IMR-90 (cell line): ENCODE measurements at regions not wholly inside any gene's neighbourhood (a gene's known extent, or its start where the extent isn't known, plus 50 kb on each side); places are given as distances from the start of the nearest gene placed in this dataset.

ENCODE experiments used
- ATAC-seq: fragments of 200-7000 bp; cut with Tn5 transposase; 2 replicates; pipeline ENCODE4 v1.9.1; 2020; ENCODE audit warnings: low read depth, mild to moderate bottlenecking, moderate library complexity
- BruUV-seq: library from RNA; stranded (reverse); fragments of 400-500 nt; replicated peaks from 2 replicates; lab custom pipeline; 2021; lab: Mats Ljungman, UMichigan
- CTCF ChIA-PET: fragments of 300-600 bp; formaldehyde crosslinking; extraction: SDS; loops from one replicate; lab custom pipeline; 2021; ENCODE audit warnings: antibody characterized with exemption; lab: Yijun Ruan, JAX
- POLR2A ChIA-PET: fragments of 300-600 bp; sonication (Branson Sonifier 250); formaldehyde crosslinking; loops from one replicate; lab custom pipeline; 2022; ENCODE audit warnings: antibody characterized with exemption; ENCODE audit not compliant: unreplicated experiment; lab: Charles Lee
- DNase-seq: peaks from one replicate; pipeline ENCODE4 v3.0.0; 2013
- H2AFZ ChIP-seq: replicated peaks from 2 replicates; pipeline ENCODE3; 2013; ENCODE audit warnings: low read length, mild to moderate bottlenecking; ENCODE audit not compliant: poor library complexity
- H2AK5ac ChIP-seq: 2 replicates; pipeline ENCODE4 v1.6.1; 2013; ENCODE audit warnings: low read depth, low read length, inconsistent platforms
- H2AK9ac ChIP-seq: replicated peaks from 2 replicates; pipeline ENCODE3; 2013; ENCODE audit warnings: mild to moderate bottlenecking, low read depth, low read length, moderate library complexity; ENCODE audit not compliant: poor library complexity
- H2BK120ac ChIP-seq: 2 replicates; pipeline ENCODE4 v1.6.1; 2013; ENCODE audit warnings: low read depth, low read length, inconsistent platforms
- H2BK15ac ChIP-seq: 3 replicates; pipeline ENCODE4 v1.6.1; 2013; ENCODE audit warnings: low read depth, low read length, inconsistent platforms
- H2BK20ac ChIP-seq: 2 replicates; pipeline ENCODE4 v1.6.1; 2013; ENCODE audit warnings: low read depth, mild to moderate bottlenecking, inconsistent platforms, low read length, moderate library complexity
- H2BK5ac ChIP-seq: 2 replicates; pipeline ENCODE4 v1.6.1; 2013; ENCODE audit warnings: mild to moderate bottlenecking, low read depth, low read length, inconsistent platforms; ENCODE audit not compliant: poor library complexity, severe bottlenecking
- H3K14ac ChIP-seq: replicated peaks from 2 replicates; pipeline ENCODE4 v1.6.1; 2013; ENCODE audit warnings: low read depth, low read length, inconsistent platforms
- H3K18ac ChIP-seq: 2 replicates; pipeline ENCODE4 v1.6.1; 2013; ENCODE audit warnings: low read depth, low read length, control low read depth
- H3K23ac ChIP-seq: 2 replicates; pipeline ENCODE4 v1.6.1; 2013; ENCODE audit warnings: low read depth, low read length, inconsistent platforms
- H3K27ac ChIP-seq: 2 replicates; pipeline ENCODE4 v1.5.1; 2013; ENCODE audit warnings: mild to moderate bottlenecking, control low read depth, low read length; ENCODE audit not compliant: insufficient read depth
- H3K27me3 ChIP-seq: 2 replicates; pipeline ENCODE4 v1.6.1; 2013; ENCODE audit warnings: low read length; ENCODE audit not compliant: control insufficient read depth, insufficient read depth
- H3K36me3 ChIP-seq: 2 replicates; pipeline ENCODE4 v1.6.1; 2013; ENCODE audit warnings: low read length, mixed read lengths; ENCODE audit not compliant: control insufficient read depth, insufficient read depth
- H3K4ac ChIP-seq: 2 replicates; pipeline ENCODE4 v1.6.1; 2013; ENCODE audit warnings: low read depth, low read length, inconsistent platforms
- H3K4me1 ChIP-seq: 2 replicates; pipeline ENCODE4 v1.6.1; 2013; ENCODE audit warnings: low read length, mixed read lengths; ENCODE audit not compliant: control insufficient read depth, insufficient read depth
- H3K4me2 ChIP-seq: 2 replicates; pipeline ENCODE4 v1.6.1; 2013; ENCODE audit warnings: low read depth, mild to moderate bottlenecking, control low read depth, low read length, moderate library complexity
- H3K4me3 ChIP-seq: 2 replicates; pipeline ENCODE4 v1.5.1; 2013; ENCODE audit warnings: low read depth, mild to moderate bottlenecking, control low read depth, low read length, moderate library complexity; ENCODE audit not compliant: insufficient read depth
- H3K56ac ChIP-seq: 2 replicates; pipeline ENCODE4 v1.6.1; 2013; ENCODE audit warnings: low read length, inconsistent platforms; ENCODE audit not compliant: insufficient read depth; ENCODE audit errors: extremely low read depth
- H3K79me1 ChIP-seq, 2 experiments: 2 replicates each; pipeline ENCODE4 v1.6.1; 2013; ENCODE audit warnings: low read length in 2 of 2, inconsistent platforms in 1 of 2, low read depth in 1 of 2
- H3K9ac ChIP-seq: 2 replicates; pipeline ENCODE4 v1.6.1; 2013; ENCODE audit warnings: low read depth, low read length, control low read depth
- H3K9me1 ChIP-seq: 2 replicates; pipeline ENCODE4 v1.6.1; 2013; ENCODE audit warnings: low read length, inconsistent platforms; ENCODE audit not compliant: insufficient read depth
- H3K9me3 ChIP-seq: 2 replicates; pipeline ENCODE4 v1.6.1; 2013; ENCODE audit warnings: low read length; ENCODE audit not compliant: control insufficient read depth, insufficient read depth
- H4K20me1 ChIP-seq: 2 replicates; pipeline ENCODE4 v1.6.1; 2013; ENCODE audit warnings: low read length, inconsistent platforms; ENCODE audit not compliant: insufficient read depth
- H4K5ac ChIP-seq: 2 replicates; pipeline ENCODE4 v1.6.1; 2013; ENCODE audit warnings: mild to moderate bottlenecking, low read depth, low read length, control low read depth
- H4K8ac ChIP-seq, 2 experiments: 2 replicates each; pipeline ENCODE4 v1.6.1; 2013; ENCODE audit warnings: low read depth in 2 of 2, low read length in 2 of 2, control low read depth in 1 of 2, inconsistent platforms in 1 of 2
- H4K91ac ChIP-seq: 2 replicates; pipeline ENCODE4 v1.6.1; 2013; ENCODE audit warnings: low read depth, low read length, inconsistent platforms; ENCODE audit not compliant: insufficient read depth
- MAZ ChIP-seq: IDR thresholded peaks from 2 replicates; pipeline ENCODE4 v1.6.1; 2012; ENCODE audit warnings: low read depth, mild to moderate bottlenecking, low read length, improper control_type of control experiment, moderate library complexity, borderline replicate concordance
- RAD21 ChIP-seq: IDR thresholded peaks from 2 replicates; pipeline ENCODE4 v1.6.1; 2012; ENCODE audit warnings: low read length, improper control_type of control experiment
- RFX5 ChIP-seq: IDR thresholded peaks from 2 replicates; pipeline ENCODE4 v1.8.0; 2012; ENCODE audit warnings: low read depth, mild to moderate bottlenecking, low read length, moderate library complexity
- WGBS, 2 experiments: methylation state at CpG; one replicate each; pipeline versions ENCODE4 v1.1.5 to v1.1.7; 2013; ENCODE audit warnings: missing lambda C conversion rate in 2 of 2; ENCODE audit not compliant: insufficient read length in 1 of 2; ENCODE audit errors: extremely low coverage in 2 of 2; 5-methylcytosine and 5-hydroxymethylcytosine counted together
- dilution Hi-C: fragments of 300-500 bp; cut with HindIII; formaldehyde crosslinking; loops from one replicate; pipeline ENCODE4 v1.14.3; 2018; ENCODE audit warnings: low sequenced_read_pairs; ENCODE audit not compliant: unreplicated experiment
- in situ Hi-C: fragments of 300-500 bp; cut with MboI; formaldehyde crosslinking; loops from 3 replicates; pipeline ENCODE4 v1.14.3; 2019; ENCODE audit warnings: low sequenced_read_pairs, inconsistent platforms, mixed read lengths
- intact Hi-C: fragments of 100-400 bp; cut with micrococcal nuclease; formaldehyde crosslinking; loops from 2 replicates; pipeline ENCODE4 v1.10.0; 2022

DNA sequence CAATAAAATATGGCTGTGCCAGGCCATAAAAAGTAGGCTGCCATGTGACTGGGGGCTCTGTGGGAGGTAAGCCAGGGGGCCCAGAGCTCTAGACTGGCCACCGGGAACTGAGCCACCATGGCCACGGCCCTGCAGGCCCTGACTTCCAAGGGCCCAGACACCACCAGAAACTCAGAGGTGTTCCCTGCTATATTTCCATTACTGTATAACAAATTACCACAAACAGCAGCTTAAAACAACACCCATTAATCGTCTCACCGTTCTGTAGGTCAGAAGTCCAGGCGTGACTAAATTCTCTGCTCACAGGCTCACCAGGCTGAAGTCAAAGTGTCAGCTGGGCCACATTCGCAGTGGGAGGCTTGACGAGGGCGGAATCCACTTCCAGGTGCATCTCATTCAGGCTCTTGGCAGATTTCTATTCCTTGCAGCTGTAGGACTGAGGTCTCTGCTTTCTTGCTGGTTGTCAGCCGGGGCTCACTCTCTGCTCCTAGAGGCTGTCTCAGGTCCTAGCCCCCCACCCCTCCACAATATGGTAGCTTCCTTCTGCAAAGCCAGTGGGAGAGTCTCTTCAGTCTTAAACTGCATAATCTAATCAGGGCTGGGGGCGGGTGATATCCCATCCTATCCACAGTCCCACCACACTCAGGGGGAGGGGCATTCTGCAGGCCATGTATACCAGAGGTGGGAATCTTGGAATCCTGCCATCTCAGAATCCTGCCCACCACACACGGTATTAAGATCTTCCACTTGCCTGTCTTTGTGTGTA, 125.4 kb downstream of the C5orf15 start:
- Histone ChIP-seq H3K9me1 (no peaks in the 10 kb centered on the region), H2AK9ac (no peak overlapping the region), H4K91ac (no peak overlapping the region), H3K36me3 (no peaks in the 10 kb centered on the region), H3K4me1 (no peaks in the 10 kb centered on the region), H2BK20ac (no peak overlapping the region), H3K56ac (no peak overlapping the region), H3K4me2 (no peak overlapping the region), H2AK5ac (no peak overlapping the region), H3K18ac (no peak overlapping the region), H3K79me1 (no peaks in the 10 kb centered on the region), H3K4me3 (no peak overlapping the region), H3K27ac (no peak overlapping the region), H3K9me3 (no peaks in the 10 kb centered on the region), H2BK120ac (no peak overlapping the region), H2BK5ac (no peak overlapping the region), H4K5ac (no peak overlapping the region), H3K27me3 (peaks cover 10% of the 10 kb centered on the region), H4K8ac (no peak overlapping the region), H3K14ac (no peak overlapping the region), H2AFZ (no peak overlapping the region), H4K20me1 (no peaks in the 10 kb centered on the region), H3K4ac (no peak overlapping the region), H3K23ac (no peak overlapping the region), H2BK15ac (no peak overlapping the region), H3K9ac (no peak overlapping the region)
- ChIA-PET CTCF (no interaction called here), POLR2A (no interaction called here)
- intact Hi-C loops: no loop called here
- DNase-seq (no peak), ATAC-seq (no peak)
- BruUV-seq: no TSS peak
- 48% methylated on average over 4 of the region's 11 CpGs; no CpG with 5 or more reads in 1 of the 2 experiments for WGBS, 2 experiments
- dilution Hi-C loops: no loop called here
- no peak for TF ChIP-seq RAD21
- no peak for TF ChIP-seq MAZ
- no peak for TF ChIP-seq RFX5
- in situ Hi-C loops: no loop called here
